Neural cell (in vitro differentiated cells): ENCODE measurements at regions not wholly inside any gene's neighbourhood (a gene's known extent, or its start where the extent isn't known, plus 50 kb on each side); places are given as distances from the start of the nearest gene placed in this dataset.

Experiments
- H2AFZ ChIP-seq: fragments of 200-600, 300-800 bp; sonication (generic), shearing (Covaris generic); 2 replicates; pipeline ENCODE4 v1.6.0; 2014; ENCODE audit warnings: low read depth, mild to moderate bottlenecking, antibody characterized with exemption, low read length, moderate library complexity
- H3F3A ChIP-seq: fragments of 200-600 bp; shearing (Covaris generic); 2 replicates; pipeline ENCODE4 v1.6.1; 2016; ENCODE audit warnings: mild to moderate bottlenecking, moderate library complexity, mixed read lengths, antibody characterized with exemption, low read length; ENCODE audit not compliant: insufficient read depth, poor library complexity, severe bottlenecking
- H3K27ac ChIP-seq: fragments of 200-600, 300-800 bp; sonication (generic), shearing (Covaris generic); 2 replicates; pipeline ENCODE4 v1.5.1; 2014; ENCODE audit warnings: mild to moderate bottlenecking, low read length, moderate library complexity
- H3K27me3 ChIP-seq: fragments of 300-800, 200-600 bp; sonication (generic), shearing (Covaris generic); 2 replicates; pipeline ENCODE4 v1.6.0; 2014; ENCODE audit warnings: mild to moderate bottlenecking, low read depth, low read length, moderate library complexity; ENCODE audit not compliant: insufficient read depth
- H3K36me3 ChIP-seq: fragments of 300-800, 200-600 bp; sonication (generic), shearing (Covaris generic); 2 replicates; pipeline ENCODE4 v1.5.1; 2014; ENCODE audit warnings: mild to moderate bottlenecking, antibody characterized with exemption, low read length, moderate library complexity; ENCODE audit not compliant: insufficient read depth
- H3K4me2 ChIP-seq: fragments of 300-800, 200-600 bp; sonication (generic), shearing (Covaris generic); 2 replicates; pipeline ENCODE4 v1.6.0; 2014; ENCODE audit warnings: mild to moderate bottlenecking, low read length
- H3K4me3 ChIP-seq: fragments of 300-800, 200-600 bp; sonication (generic), shearing (Covaris generic); 2 replicates; pipeline ENCODE4 v1.5.1; 2014; ENCODE audit warnings: mild to moderate bottlenecking, low read length, moderate library complexity
- H3K79me2 ChIP-seq: fragments of 200-600 bp; shearing (Covaris generic); replicated peaks from 2 replicates; pipeline ENCODE4 v1.6.0; 2014; ENCODE audit warnings: mild to moderate bottlenecking, low read length, moderate library complexity; ENCODE audit not compliant: insufficient read depth
- H3K9ac ChIP-seq: fragments of 300-800, 200-600 bp; sonication (generic), shearing (Covaris generic); 2 replicates; pipeline ENCODE4 v1.6.1; 2016; ENCODE audit warnings: mild to moderate bottlenecking, low read length, mixed read lengths
- H3K9me2 ChIP-seq: fragments of 200-600 bp; shearing (Covaris generic); 2 replicates; pipeline ENCODE4 v1.6.1; 2016; ENCODE audit warnings: mild to moderate bottlenecking, low read length, mixed read lengths; ENCODE audit not compliant: insufficient read depth
- H3K9me3 ChIP-seq: fragments of 200-600, 300-800 bp; sonication (generic), shearing (Covaris generic); 2 replicates; pipeline ENCODE4 v1.6.1; 2016; ENCODE audit warnings: mild to moderate bottlenecking, mixed run types, low read length, moderate library complexity, mixed read lengths
- H4K20me1 ChIP-seq: fragments of 200-600 bp; shearing (Covaris generic); 2 replicates; pipeline ENCODE4 v1.6.1; 2016; ENCODE audit warnings: mild to moderate bottlenecking, mixed run types; ENCODE audit not compliant: insufficient read depth
- EP300 ChIP-seq: fragments of 450-650 bp; conservative IDR thresholded peaks from 2 replicates; pipeline ENCODE4 v1.6.1; 2014; ENCODE audit warnings: antibody characterized with exemption, mild to moderate bottlenecking, moderate library complexity; ENCODE audit not compliant: poor library complexity, severe bottlenecking
- EZH2 ChIP-seq: fragments of 200-600, 300-800 bp; shearing (Covaris generic), sonication (generic); IDR thresholded peaks from 2 replicates; pipeline ENCODE4 v1.6.1; 2014; ENCODE audit warnings: antibody characterized with exemption, low read length, borderline replicate concordance, mild to moderate bottlenecking; ENCODE audit not compliant: insufficient read depth, poor library complexity, severe bottlenecking
- MXI1 ChIP-seq: fragments of 450-650 bp; conservative IDR thresholded peaks from 2 replicates; pipeline ENCODE4 v1.6.1; 2014; ENCODE audit warnings: antibody characterized with exemption, mild to moderate bottlenecking; ENCODE audit not compliant: poor library complexity, severe bottlenecking
- POLR2AphosphoS5 ChIP-seq: IDR thresholded peaks from 2 replicates; pipeline ENCODE4 v1.6.1; 2012
- RAD21 ChIP-seq: fragments of 450-650 bp; conservative IDR thresholded peaks from 2 replicates; pipeline ENCODE4 v1.6.1; 2014; ENCODE audit warnings: antibody characterized with exemption, mild to moderate bottlenecking, moderate library complexity
- REST ChIP-seq: IDR thresholded peaks from 2 replicates; pipeline ENCODE4 v1.6.1; 2012; ENCODE audit warnings: borderline replicate concordance
- SMC3 ChIP-seq: fragments of 450-650 bp; conservative IDR thresholded peaks from 2 replicates; pipeline ENCODE4 v1.6.1; 2014; ENCODE audit warnings: antibody characterized with exemption, mild to moderate bottlenecking, moderate library complexity; ENCODE audit not compliant: poor library complexity
- TAF1 ChIP-seq: IDR thresholded peaks from 2 replicates; pipeline ENCODE4 v1.6.1; 2012; ENCODE audit warnings: low read depth
- TF ChIP-seq, protein P1 (sequence below): fragments of 450-650 bp; IDR thresholded peaks from 2 replicates; pipeline ENCODE4 v1.5.1; 2014; ENCODE audit warnings: antibody characterized with exemption, mild to moderate bottlenecking, moderate library complexity; ENCODE audit not compliant: poor library complexity, severe bottlenecking

DNA sequence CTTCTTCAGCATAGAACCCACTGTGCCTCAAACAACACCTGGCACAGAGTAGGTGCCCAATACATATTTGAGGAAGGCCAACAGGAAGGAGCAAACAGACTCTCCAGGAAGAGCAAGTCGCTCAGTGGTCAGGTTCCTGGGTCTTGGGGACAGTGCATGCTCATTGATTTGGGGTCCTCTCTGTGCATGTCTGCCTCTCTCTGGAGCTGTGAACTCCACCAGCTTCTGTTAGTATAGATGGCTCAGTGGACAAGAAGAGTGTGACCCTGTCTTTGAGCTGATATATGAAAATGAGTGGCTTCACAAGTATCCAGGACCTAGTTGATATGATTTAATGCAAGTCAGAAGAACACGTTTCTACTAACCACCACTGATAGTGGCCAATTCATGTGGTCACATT lies 98.7 kb downstream of the KCTD15 start:
- H3F3A ChIP-seq = no peaks in the 10 kb centered on the region
- no peak overlapping the region for H3K4me2 ChIP-seq
- TF ChIP-seq, protein P1, sequence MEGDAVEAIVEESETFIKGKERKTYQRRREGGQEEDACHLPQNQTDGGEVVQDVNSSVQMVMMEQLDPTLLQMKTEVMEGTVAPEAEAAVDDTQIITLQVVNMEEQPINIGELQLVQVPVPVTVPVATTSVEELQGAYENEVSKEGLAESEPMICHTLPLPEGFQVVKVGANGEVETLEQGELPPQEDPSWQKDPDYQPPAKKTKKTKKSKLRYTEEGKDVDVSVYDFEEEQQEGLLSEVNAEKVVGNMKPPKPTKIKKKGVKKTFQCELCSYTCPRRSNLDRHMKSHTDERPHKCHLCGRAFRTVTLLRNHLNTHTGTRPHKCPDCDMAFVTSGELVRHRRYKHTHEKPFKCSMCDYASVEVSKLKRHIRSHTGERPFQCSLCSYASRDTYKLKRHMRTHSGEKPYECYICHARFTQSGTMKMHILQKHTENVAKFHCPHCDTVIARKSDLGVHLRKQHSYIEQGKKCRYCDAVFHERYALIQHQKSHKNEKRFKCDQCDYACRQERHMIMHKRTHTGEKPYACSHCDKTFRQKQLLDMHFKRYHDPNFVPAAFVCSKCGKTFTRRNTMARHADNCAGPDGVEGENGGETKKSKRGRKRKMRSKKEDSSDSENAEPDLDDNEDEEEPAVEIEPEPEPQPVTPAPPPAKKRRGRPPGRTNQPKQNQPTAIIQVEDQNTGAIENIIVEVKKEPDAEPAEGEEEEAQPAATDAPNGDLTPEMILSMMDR = no peak
- TF ChIP-seq POLR2AphosphoS5 (no peak), MXI1 (no peak), EZH2 (no peak), RAD21 (no peak), SMC3 (no peak)

GRCh38 chr19:33898062-33898677 lies 101.5 kb downstream of the KCTD15 start:
- no peaks in the 10 kb centered on the region for H3K27me3 ChIP-seq
- H3K79me2 ChIP-seq = no peaks in the 10 kb centered on the region

More for the DNA sequence above, 98.7 kb downstream of the KCTD15 start:
- no peaks in the 10 kb centered on the region for H3K79me2 ChIP-seq
- no peaks in the 10 kb centered on the region for H4K20me1 ChIP-seq
- no peaks in the 10 kb centered on the region for H3K9me2 ChIP-seq
- H3K27me3 ChIP-seq = no peaks in the 10 kb centered on the region
- H3K27ac ChIP-seq = no peak overlapping the region
- H3K9ac ChIP-seq = no peak overlapping the region
- no peaks in the 10 kb centered on the region for H3K36me3 ChIP-seq
- no peak overlapping the region for H2AFZ ChIP-seq
- peaks cover 5% of the 10 kb centered on the region for H3K9me3 ChIP-seq
- no peak overlapping the region for H3K4me3 ChIP-seq

More at GRCh38 chr19:33898062-33898677, 101.5 kb downstream of the KCTD15 start:
- Histone ChIP-seq H2AFZ (no peak overlapping the region), H3K4me3 (no peak overlapping the region), H3K9me3 (peaks cover 5% of the 10 kb centered on the region), H3K9me2 (no peaks in the 10 kb centered on the region), H4K20me1 (no peaks in the 10 kb centered on the region), H3K27ac (no peak overlapping the region), H3K4me2 (no peak overlapping the region), H3K36me3 (no peaks in the 10 kb centered on the region), H3F3A (no peaks in the 10 kb centered on the region), H3K9ac (no peak overlapping the region)
- TF ChIP-seq POLR2AphosphoS5 (no peak), TAF1 (no peak), MXI1 (no peak), EZH2 (no peak), RAD21 (no peak), SMC3 (no peak), EP300 (no peak), REST (no peak)
- TF ChIP-seq, protein P1 = no peak
